ENCODE measurements at regions not wholly inside any gene's neighbourhood (a gene's known extent, or its start where the extent isn't known, plus 50 kb on each side); places are given as distances from the start of the nearest gene placed in this dataset.

- Mint-ChIP-seq H3K27ac (peak overlapping the region; percentile 85), H3K27me3 (peaks cover 25% of the 10 kb centered on the region), H3K36me3 (no peaks in the 10 kb centered on the region), H3K4me3 (peak overlapping the region; percentile 21), H3K4me1 (peaks cover 28% of the 10 kb centered on the region), H3K9me3 (peaks cover 7% of the 10 kb centered on the region)
- ATAC-seq = peak; percentile 76
Observed at GRCh38 chr3:187919544-187919943, 174.3 kb upstream of the BCL6 start.

- Mint-ChIP-seq H3K4me1 (peaks cover 28% of the 10 kb centered on the region), H3K27ac (peak overlapping the region; percentile 85), H3K9me3 (peaks cover 7% of the 10 kb centered on the region), H3K27me3 (peaks cover 20% of the 10 kb centered on the region), H3K36me3 (no peaks in the 10 kb centered on the region), H3K4me3 (peak overlapping the region; percentile 21)
- ATAC-seq = no peak
Observed at GRCh38 chr3:187920030-187920429, 174.8 kb upstream of the BCL6 start.

GRCh38 chr3:187920913-187921312, 175.6 kb upstream of the BCL6 start:
- Mint-ChIP-seq H3K27me3 (peaks cover 11% of the 10 kb centered on the region), H3K4me3 (no peak overlapping the region), H3K36me3 (no peaks in the 10 kb centered on the region), H3K9me3 (peaks cover 7% of the 10 kb centered on the region), H3K4me1 (peaks cover 24% of the 10 kb centered on the region), H3K27ac (no peak overlapping the region)
- ATAC-seq = no peak

GRCh38 chr3:187921391-187922074, 176.3 kb upstream of the BCL6 start:
- H3K27me3 Mint-ChIP-seq = peaks cover 11% of the 10 kb centered on the region
- no peak overlapping the region for H3K4me3 Mint-ChIP-seq
- no peak overlapping the region for H3K27ac Mint-ChIP-seq
- H3K9me3 Mint-ChIP-seq = peaks cover 7% of the 10 kb centered on the region
- no peaks in the 10 kb centered on the region for H3K36me3 Mint-ChIP-seq
- ATAC-seq = no peak
- peaks cover 28% of the 10 kb centered on the region for H3K4me1 Mint-ChIP-seq

GRCh38 chr3:187922704-187923416, 177.6 kb upstream of the BCL6 start:
- Mint-ChIP-seq H3K27me3 (peaks cover 11% of the 10 kb centered on the region), H3K9me3 (peaks cover 7% of the 10 kb centered on the region), H3K27ac (no peak overlapping the region), H3K36me3 (no peaks in the 10 kb centered on the region), H3K4me1 (peaks cover 34% of the 10 kb centered on the region), H3K4me3 (no peak overlapping the region)
- no peak for ATAC-seq

- no peak for ATAC-seq
- Mint-ChIP-seq H3K36me3 (no peaks in the 10 kb centered on the region), H3K4me3 (no peak overlapping the region), H3K4me1 (peaks cover 24% of the 10 kb centered on the region), H3K27ac (no peak overlapping the region), H3K27me3 (peaks cover 21% of the 10 kb centered on the region), H3K9me3 (peaks cover 7% of the 10 kb centered on the region)
Observed at GRCh38 chr3:187924651-187925050, 179.4 kb upstream of the BCL6 start.

GRCh38 chr3:187925326-187925725, 180.1 kb upstream of the BCL6 start:
- no peak overlapping the region for H3K4me3 Mint-ChIP-seq
- no peak for ATAC-seq
- H3K36me3 Mint-ChIP-seq = no peaks in the 10 kb centered on the region
- no peak overlapping the region for H3K27ac Mint-ChIP-seq
- peaks cover 21% of the 10 kb centered on the region for H3K27me3 Mint-ChIP-seq
- H3K9me3 Mint-ChIP-seq = peaks cover 7% of the 10 kb centered on the region
- peaks cover 17% of the 10 kb centered on the region for H3K4me1 Mint-ChIP-seq

GRCh38 chr3:187926620-187927019, 181.4 kb upstream of the BCL6 start:
- ATAC-seq = no peak
- H3K9me3 Mint-ChIP-seq = peaks cover 7% of the 10 kb centered on the region

GRCh38 chr3:187927565-187927964, 182.3 kb upstream of the BCL6 start:
- no peak for ATAC-seq
- no peak overlapping the region for H3K4me3 Mint-ChIP-seq
- H3K36me3 Mint-ChIP-seq = no peaks in the 10 kb centered on the region
- peaks cover 30% of the 10 kb centered on the region for H3K27me3 Mint-ChIP-seq
- no peak overlapping the region for H3K27ac Mint-ChIP-seq
- H3K4me1 Mint-ChIP-seq = peaks cover 29% of the 10 kb centered on the region
- peaks cover 7% of the 10 kb centered on the region for H3K9me3 Mint-ChIP-seq

More at GRCh38 chr3:187926620-187927019, 181.4 kb upstream of the BCL6 start:
- Mint-ChIP-seq H3K4me3 (no peak overlapping the region), H3K27me3 (peaks cover 24% of the 10 kb centered on the region), H3K27ac (no peak overlapping the region), H3K36me3 (no peaks in the 10 kb centered on the region), H3K4me1 (peaks cover 20% of the 10 kb centered on the region)

- Mint-ChIP-seq H3K4me1 (peaks cover 38% of the 10 kb centered on the region), H3K27ac (no peak overlapping the region)
Observed at GRCh38 chr3:187929112-187929816, 184.0 kb upstream of the BCL6 start.

GRCh38 chr3:187930021-187930420, 184.8 kb upstream of the BCL6 start:
- Mint-ChIP-seq H3K27ac (no peak overlapping the region), H3K4me3 (no peak overlapping the region), H3K36me3 (no peaks in the 10 kb centered on the region), H3K4me1 (peaks cover 40% of the 10 kb centered on the region), H3K9me3 (no peaks in the 10 kb centered on the region), H3K27me3 (peaks cover 30% of the 10 kb centered on the region)
- ATAC-seq = no peak

More at GRCh38 chr3:187929112-187929816, 184.0 kb upstream of the BCL6 start:
- Mint-ChIP-seq H3K9me3 (no peaks in the 10 kb centered on the region), H3K4me3 (no peak overlapping the region), H3K27me3 (peaks cover 30% of the 10 kb centered on the region), H3K36me3 (no peaks in the 10 kb centered on the region)
- ATAC-seq = peak; percentile 71

GRCh38 chr3:187931101-187931500, 185.8 kb upstream of the BCL6 start:
- no peaks in the 10 kb centered on the region for H3K9me3 Mint-ChIP-seq
- no peak overlapping the region for H3K27ac Mint-ChIP-seq
- H3K4me3 Mint-ChIP-seq = no peak overlapping the region
- ATAC-seq = no peak
- no peaks in the 10 kb centered on the region for H3K36me3 Mint-ChIP-seq
- H3K27me3 Mint-ChIP-seq = peaks cover 30% of the 10 kb centered on the region
- H3K4me1 Mint-ChIP-seq = peaks cover 51% of the 10 kb centered on the region

GRCh38 chr3:187931770-187932278, 186.6 kb upstream of the BCL6 start:
- Mint-ChIP-seq H3K4me1 (peaks cover 52% of the 10 kb centered on the region), H3K4me3 (peak overlapping the region; percentile 30), H3K36me3 (no peaks in the 10 kb centered on the region), H3K9me3 (no peaks in the 10 kb centered on the region), H3K27me3 (peaks cover 36% of the 10 kb centered on the region), H3K27ac (no peak overlapping the region)
- no peak for ATAC-seq

GRCh38 chr3:187932530-187932929, 187.3 kb upstream of the BCL6 start:
- Mint-ChIP-seq H3K27ac (no peak overlapping the region), H3K9me3 (no peaks in the 10 kb centered on the region), H3K36me3 (no peaks in the 10 kb centered on the region), H3K4me1 (peaks cover 52% of the 10 kb centered on the region), H3K4me3 (peak overlapping the region; percentile 30), H3K27me3 (peaks cover 43% of the 10 kb centered on the region)
- peak; percentile 37 for ATAC-seq

GRCh38 chr3:187935623-187936156, 190.4 kb upstream of the BCL6 start:
- peaks cover 46% of the 10 kb centered on the region for H3K4me1 Mint-ChIP-seq
- peak overlapping the region; percentile 56 for H3K4me3 Mint-ChIP-seq
- H3K27me3 Mint-ChIP-seq = peaks cover 53% of the 10 kb centered on the region
- ATAC-seq = peak; percentile 97
- no peaks in the 10 kb centered on the region for H3K36me3 Mint-ChIP-seq
- peak overlapping the region; percentile 51 for H3K27ac Mint-ChIP-seq
- no peaks in the 10 kb centered on the region for H3K9me3 Mint-ChIP-seq

Measured in stimulated activated memory B cell treated with anti-CD40 and anti-IgM and Interleukin-4, amounts not matched to agents 10 μg/mL and 1 μg/mL and 100 μg/mL, for 72 hours (primary cell).